Brain microvascular endothelial cell (primary cell): ENCODE measurements at regions not wholly inside any gene's neighbourhood (a gene's known extent, or its start where the extent isn't known, plus 50 kb on each side); places are given as distances from the start of the nearest gene placed in this dataset.
A peak's percentile ranks its signal among the peaks of the same experiment; 100 is the strongest.

Experiments
- DNase-seq: peaks from one replicate; pipeline ENCODE4 v3.0.0-alpha.2; 2020
- H3K27ac ChIP-seq: fragments of 250-450 bp; sonication (Bioruptor Pico); 2 replicates; pipeline ENCODE4 v1.5.1; 2020; ENCODE audit warnings: mild to moderate bottlenecking, moderate library complexity
- H3K27me3 ChIP-seq: fragments of 250-450 bp; sonication (Bioruptor Pico); replicated peaks from 2 replicates; pipeline ENCODE4 v1.5.1; 2020; ENCODE audit warnings: mild to moderate bottlenecking
- H3K36me3 ChIP-seq: fragments of 250-450 bp; sonication (Bioruptor Pico); replicated peaks from 2 replicates; pipeline ENCODE4 v1.5.1; 2020; ENCODE audit warnings: mild to moderate bottlenecking
- H3K4me3 ChIP-seq: 2 replicates; pipeline ENCODE4 v1.5.1; 2011; ENCODE audit warnings: low read depth, mild to moderate bottlenecking, control low read depth, low read length, moderate library complexity
- in situ Hi-C: cut with HindIII; loops from 2 replicates; pipeline ENCODE4 v1.10.0; 2017; ENCODE audit warnings: low sequenced_read_pairs, low pct_ligation_motif_present
- TF ChIP-seq, protein P1 (sequence below): IDR thresholded peaks from 2 replicates; pipeline ENCODE4 v1.5.1; 2011; ENCODE audit warnings: low read depth, mild to moderate bottlenecking, moderate library complexity, low read length, control low read depth, inconsistent platforms; ENCODE audit errors: missing control alignments

DNA sequence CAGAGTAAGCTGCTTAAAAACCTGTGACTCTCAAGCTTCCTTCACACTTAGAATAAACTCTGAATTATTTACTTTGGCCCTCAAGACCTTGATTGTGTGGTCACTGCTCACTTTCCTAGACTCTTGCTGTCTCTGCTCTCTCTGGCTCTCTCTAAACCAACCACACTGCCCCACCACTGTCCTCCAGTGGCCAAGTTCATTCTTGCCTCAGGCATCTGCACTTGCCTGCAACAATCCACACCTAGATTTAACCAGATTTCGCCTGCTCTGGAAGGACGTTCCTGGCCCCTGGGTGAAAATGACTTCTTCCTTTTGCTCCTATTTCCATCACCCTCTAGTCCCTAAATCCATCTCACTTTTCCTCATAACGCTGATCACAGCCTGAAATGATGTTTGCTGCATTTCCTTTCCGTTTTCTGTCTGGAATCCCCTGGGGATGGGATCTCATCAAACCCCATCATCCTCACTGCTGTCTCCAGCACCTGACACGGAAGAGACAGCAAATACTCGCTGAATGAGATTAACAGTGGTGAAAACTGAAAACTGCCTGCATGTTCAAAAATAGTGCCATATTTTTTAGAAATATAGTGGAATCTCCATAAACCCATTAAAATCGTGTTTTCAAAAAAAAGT is 232.6 kb downstream of the UQCRFS1 start:
- Histone ChIP-seq H3K4me3 (no peak overlapping the region), H3K27me3 (no peaks in the 10 kb centered on the region), H3K27ac (no peak overlapping the region), H3K36me3 (no peaks in the 10 kb centered on the region)
- DNase-seq: peak; percentile 45
- in situ Hi-C loops: no loop called here
- TF ChIP-seq, protein P1, sequence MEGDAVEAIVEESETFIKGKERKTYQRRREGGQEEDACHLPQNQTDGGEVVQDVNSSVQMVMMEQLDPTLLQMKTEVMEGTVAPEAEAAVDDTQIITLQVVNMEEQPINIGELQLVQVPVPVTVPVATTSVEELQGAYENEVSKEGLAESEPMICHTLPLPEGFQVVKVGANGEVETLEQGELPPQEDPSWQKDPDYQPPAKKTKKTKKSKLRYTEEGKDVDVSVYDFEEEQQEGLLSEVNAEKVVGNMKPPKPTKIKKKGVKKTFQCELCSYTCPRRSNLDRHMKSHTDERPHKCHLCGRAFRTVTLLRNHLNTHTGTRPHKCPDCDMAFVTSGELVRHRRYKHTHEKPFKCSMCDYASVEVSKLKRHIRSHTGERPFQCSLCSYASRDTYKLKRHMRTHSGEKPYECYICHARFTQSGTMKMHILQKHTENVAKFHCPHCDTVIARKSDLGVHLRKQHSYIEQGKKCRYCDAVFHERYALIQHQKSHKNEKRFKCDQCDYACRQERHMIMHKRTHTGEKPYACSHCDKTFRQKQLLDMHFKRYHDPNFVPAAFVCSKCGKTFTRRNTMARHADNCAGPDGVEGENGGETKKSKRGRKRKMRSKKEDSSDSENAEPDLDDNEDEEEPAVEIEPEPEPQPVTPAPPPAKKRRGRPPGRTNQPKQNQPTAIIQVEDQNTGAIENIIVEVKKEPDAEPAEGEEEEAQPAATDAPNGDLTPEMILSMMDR: peak; percentile 56

DNA sequence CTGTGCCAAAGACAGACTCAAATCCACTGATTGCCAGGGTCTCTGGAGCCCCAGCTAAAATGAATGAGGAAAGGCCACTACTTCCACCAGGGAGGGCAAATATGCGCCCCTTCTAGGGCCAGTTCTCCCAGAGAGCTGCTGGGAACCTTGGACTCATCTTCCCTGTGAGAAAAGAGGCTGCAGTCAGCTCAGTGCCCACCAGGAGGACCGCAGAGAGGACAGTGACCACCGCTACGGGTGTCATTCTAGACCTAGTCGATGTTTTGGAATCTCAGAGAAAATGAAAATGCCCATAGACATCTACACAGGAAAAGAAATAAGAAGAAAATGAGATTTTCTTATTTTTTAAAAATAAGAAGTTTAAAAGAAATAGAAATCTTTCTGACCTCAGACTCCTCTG is 235.1 kb downstream of the UQCRFS1 start:
- H3K36me3 ChIP-seq: no peaks in the 10 kb centered on the region
- in situ Hi-C loops: no loop called here
- no peak overlapping the region for H3K27ac ChIP-seq
- H3K4me3 ChIP-seq: no peak overlapping the region
- no peaks in the 10 kb centered on the region for H3K27me3 ChIP-seq
- TF ChIP-seq, protein P1: peak; percentile 18
- no peak for DNase-seq

DNA sequence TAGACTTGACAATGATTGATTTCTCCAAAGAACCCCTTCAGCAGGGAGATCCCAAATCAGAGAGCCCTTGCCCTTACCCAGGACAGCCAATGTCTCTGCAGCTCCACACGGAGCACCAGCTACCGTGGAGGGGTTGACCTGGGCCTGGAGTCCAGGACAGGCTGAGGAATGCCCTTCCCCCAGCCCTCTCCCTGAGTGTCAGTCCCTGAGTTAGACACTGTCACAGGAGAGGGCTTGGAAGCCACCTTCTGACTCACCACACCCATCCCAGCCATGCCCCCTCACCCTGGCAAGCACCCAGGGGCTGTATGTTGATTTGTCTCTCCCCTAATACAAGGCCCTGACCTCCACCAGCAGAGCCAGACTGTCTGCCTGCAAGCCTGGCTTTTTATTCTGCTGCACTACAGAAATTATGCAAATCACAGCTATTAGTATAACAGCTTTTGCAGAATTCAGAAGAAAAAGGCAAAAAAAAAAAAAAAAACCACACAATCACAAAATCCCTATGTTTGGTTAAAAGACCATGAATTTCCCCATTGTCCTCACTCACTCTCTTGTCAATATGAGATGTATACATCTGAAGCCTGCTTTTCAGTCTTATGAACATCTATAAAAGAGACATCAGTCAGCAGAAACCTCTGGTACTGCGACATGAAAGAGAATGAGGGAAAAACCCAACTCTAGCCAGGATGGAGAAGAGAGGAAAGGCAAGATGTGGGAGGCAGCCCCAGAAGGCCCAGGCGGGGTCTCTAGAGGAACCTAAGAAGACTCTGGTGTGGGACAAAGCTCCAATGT is 240.7 kb downstream of the UQCRFS1 start:
- no peak for DNase-seq
- no peak overlapping the region for H3K27ac ChIP-seq
- in situ Hi-C loops: no loop called here
- no peaks in the 10 kb centered on the region for H3K36me3 ChIP-seq
- no peak overlapping the region for H3K4me3 ChIP-seq
- H3K27me3 ChIP-seq: no peaks in the 10 kb centered on the region
- TF ChIP-seq, protein P1: no peak

DNA sequence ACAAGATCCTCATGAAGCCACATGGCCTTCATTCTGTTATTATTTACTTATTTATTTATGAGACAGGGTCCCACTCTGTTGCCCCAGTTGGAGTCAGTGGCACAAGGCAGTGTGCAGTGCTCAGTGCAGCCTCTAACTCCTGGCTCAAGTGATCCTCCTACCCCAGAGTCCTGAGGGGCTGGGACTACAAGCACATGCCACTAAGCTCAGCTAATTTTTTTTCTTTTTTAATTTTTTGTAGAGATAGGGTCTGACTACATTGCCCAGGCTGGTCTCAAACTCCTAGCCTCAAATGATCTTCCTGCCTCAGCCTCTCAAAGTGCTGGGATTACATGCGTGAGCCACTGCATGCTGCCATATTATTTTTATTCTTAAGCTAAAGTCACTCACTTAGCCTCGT is 241.4 kb downstream of the UQCRFS1 start:
- in situ Hi-C loops: no loop called here
- DNase-seq: no peak
- TF ChIP-seq, protein P1: no peak
- Histone ChIP-seq H3K27ac (no peak overlapping the region), H3K36me3 (no peaks in the 10 kb centered on the region), H3K4me3 (no peak overlapping the region), H3K27me3 (no peaks in the 10 kb centered on the region)

DNA sequence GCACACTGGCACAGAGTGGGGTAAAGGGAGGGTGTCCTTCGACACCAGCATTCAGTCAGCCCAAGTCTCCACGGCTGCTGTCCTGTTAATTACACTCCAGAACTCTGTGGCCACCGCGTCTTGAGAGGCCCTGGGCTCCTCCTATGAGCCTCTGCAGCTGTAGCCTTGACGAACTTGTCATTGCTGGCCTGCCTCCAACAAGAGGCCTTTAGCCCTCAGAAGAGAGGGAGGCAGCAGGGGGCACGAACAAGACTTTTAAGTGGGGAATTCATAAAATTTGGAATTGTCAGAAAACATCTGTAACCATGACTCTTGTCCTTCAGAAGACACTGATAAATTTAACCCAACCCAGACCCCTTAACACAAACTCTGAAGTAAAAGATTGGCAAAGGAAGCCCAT is 241.9 kb downstream of the UQCRFS1 start:
- H3K4me3 ChIP-seq: no peak overlapping the region
- no peaks in the 10 kb centered on the region for H3K27me3 ChIP-seq
- H3K36me3 ChIP-seq: no peaks in the 10 kb centered on the region
- TF ChIP-seq, protein P1: no peak
- no peak for DNase-seq
- no peak overlapping the region for H3K27ac ChIP-seq
- in situ Hi-C loops: no loop called here
